Mesendoderm (in vitro differentiated cells): ENCODE measurements at regions not wholly inside any gene's neighbourhood (a gene's known extent, or its start where the extent isn't known, plus 50 kb on each side); places are given as distances from the start of the nearest gene placed in this dataset.
"Not testable (repeated sequence)": the region's sequence is repeated elsewhere in the genome, so short reads cannot be mapped to it uniquely, and the experiment has no call there.

Experiments
- DNase-seq: peaks from one replicate; pipeline ENCODE4 v3.0.0; 2013
- H2AK5ac ChIP-seq: 2 replicates; pipeline ENCODE4 v1.6.1; 2013; ENCODE audit warnings: low read length, inconsistent platforms
- H2BK120ac ChIP-seq: 2 replicates; pipeline ENCODE4 v1.6.1; 2013; ENCODE audit warnings: low read depth, mild to moderate bottlenecking, low read length, moderate library complexity, mixed read lengths
- H2BK15ac ChIP-seq: replicated peaks from 2 replicates; pipeline ENCODE4 v1.6.1; 2013; ENCODE audit warnings: low read depth, mild to moderate bottlenecking, moderate library complexity
- H2BK5ac ChIP-seq: 2 replicates; pipeline ENCODE4 v1.6.1; 2013; ENCODE audit warnings: low read length, inconsistent platforms
- H3K18ac ChIP-seq: 2 replicates; pipeline ENCODE4 v1.6.1; 2013; ENCODE audit warnings: mild to moderate bottlenecking, low read length, mixed read lengths
- H3K23ac ChIP-seq: one replicate; pipeline ENCODE4 v1.6.1; 2013; ENCODE audit warnings: low read length
- H3K27ac ChIP-seq: 2 replicates; pipeline ENCODE4 v1.5.1; 2013; ENCODE audit warnings: low read depth, mild to moderate bottlenecking, inconsistent platforms, low read length, moderate library complexity
- H3K27me3 ChIP-seq: 2 replicates; pipeline ENCODE4 v1.6.1; 2013; ENCODE audit warnings: low read length, control low read depth, mild to moderate bottlenecking, inconsistent platforms; ENCODE audit not compliant: insufficient read depth, poor library complexity
- H3K36me3 ChIP-seq: 2 replicates; pipeline ENCODE4 v1.6.1; 2013; ENCODE audit warnings: low read length, inconsistent platforms; ENCODE audit not compliant: control insufficient read depth, insufficient read depth
- H3K4ac ChIP-seq: one replicate; pipeline ENCODE4 v1.6.1; 2013; ENCODE audit warnings: low read depth, mild to moderate bottlenecking, low read length, moderate library complexity
- H3K4me1 ChIP-seq: 2 replicates; pipeline ENCODE4 v1.6.1; 2013; ENCODE audit warnings: low read depth, low read length, inconsistent platforms; ENCODE audit not compliant: control insufficient read depth
- H3K4me2 ChIP-seq: 2 replicates; pipeline ENCODE4 v1.6.1; 2013; ENCODE audit warnings: low read length
- H3K4me3 ChIP-seq: 2 replicates; pipeline ENCODE4 v1.5.1; 2013; ENCODE audit warnings: mild to moderate bottlenecking, low read length
- H3K56ac ChIP-seq: one replicate; pipeline ENCODE4 v1.6.1; 2013; ENCODE audit warnings: low read length
- H3K79me1 ChIP-seq: 2 replicates; pipeline ENCODE4 v1.6.1; 2013; ENCODE audit warnings: low read length, inconsistent platforms
- H3K79me2 ChIP-seq: 2 replicates; pipeline ENCODE4 v1.6.1; 2013; ENCODE audit warnings: mild to moderate bottlenecking, low read length; ENCODE audit not compliant: control insufficient read depth, insufficient read depth
- H3K9ac ChIP-seq: 2 replicates; pipeline ENCODE4 v1.6.1; 2013; ENCODE audit warnings: low read length, inconsistent platforms
- H4K5ac ChIP-seq: one replicate; pipeline ENCODE4 v1.6.1; 2013; ENCODE audit warnings: low read length
- H4K8ac ChIP-seq: one replicate; pipeline ENCODE4 v1.6.1; 2013; ENCODE audit warnings: low read depth, mild to moderate bottlenecking, control low read depth, low read length, moderate library complexity
- WGBS: extraction: QIAGEN DNeasy Blood & Tissue Kit; methylation state at CpG from one replicate; pipeline ENCODE4 v1.1.7; 2013; ENCODE audit warnings: low lambda C conversion rate, missing lambda C conversion rate; ENCODE audit not compliant: insufficient coverage; ENCODE audit errors: extremely low coverage; 5-methylcytosine and 5-hydroxymethylcytosine counted together

DNA sequence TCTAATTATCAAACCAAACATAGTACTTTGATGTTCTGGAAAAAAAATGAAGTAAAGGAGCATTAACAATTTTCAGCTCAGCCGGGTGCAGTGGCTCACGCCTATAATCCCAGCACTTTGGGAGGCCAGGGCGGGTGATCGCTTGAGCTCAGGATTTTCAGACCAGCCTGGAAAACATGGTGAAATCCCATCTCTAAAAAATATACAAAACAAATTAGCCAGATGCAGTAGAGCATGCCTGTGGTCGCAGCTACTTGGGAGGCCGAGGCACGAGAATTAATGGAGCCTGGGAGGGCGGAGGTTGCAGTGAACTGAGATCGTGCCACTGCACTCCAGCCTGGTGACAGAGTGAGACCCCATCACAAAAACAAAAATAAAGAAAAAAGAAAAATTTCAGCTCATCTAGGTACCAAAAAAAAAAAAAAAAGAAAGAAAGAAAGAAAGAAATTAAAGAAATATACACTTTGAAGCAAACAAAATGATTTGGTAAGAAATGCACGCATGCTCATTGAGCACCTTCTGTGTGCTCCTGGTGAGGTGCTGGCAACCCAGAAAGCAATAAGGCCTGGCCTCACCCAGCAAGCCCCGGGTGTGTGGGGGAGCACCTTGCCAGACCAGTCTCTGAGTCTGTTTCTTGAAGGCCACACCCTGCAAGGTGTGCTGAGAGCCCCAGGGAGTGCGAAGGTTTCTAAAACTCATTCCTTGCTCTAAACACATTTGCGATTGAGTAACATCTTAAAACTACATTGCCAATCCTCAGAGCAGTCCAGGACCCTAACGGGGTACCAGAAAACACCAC lies 133.5 kb downstream of the TFCP2L1 start:
- no peak for DNase-seq
- WGBS, result no CpG with 5 or more reads among the region's 14 CpGs
- no peak overlapping the region for H4K8ac ChIP-seq

DNA sequence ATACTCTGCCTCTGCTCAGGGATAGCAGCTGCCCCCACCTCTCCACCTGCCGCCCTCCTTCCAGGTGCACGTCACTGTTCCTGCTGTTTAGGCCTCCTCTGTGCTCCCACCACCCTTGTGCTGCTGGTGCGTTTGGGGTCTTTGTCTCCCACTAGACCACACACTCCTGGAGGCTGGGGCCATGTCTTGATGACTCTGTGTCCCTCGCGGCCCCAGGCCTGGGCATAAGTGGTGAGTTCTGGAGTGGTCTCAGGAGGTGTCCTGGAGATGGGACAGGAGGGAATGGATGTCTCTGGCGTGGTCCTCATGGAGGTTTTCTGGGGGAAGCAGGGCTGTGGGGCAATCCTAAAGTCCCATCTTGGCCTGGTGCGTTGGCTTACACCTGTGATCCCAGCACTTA lies 132.1 kb downstream of the TFCP2L1 start:
- WGBS, result no CpG with 5 or more reads among the region's 7 CpGs

More for the DNA sequence above, 133.5 kb downstream of the TFCP2L1 start:
- no peak overlapping the region for H3K27ac ChIP-seq
- H2BK15ac ChIP-seq, result no peak overlapping the region
- H3K79me2 ChIP-seq, result no peaks in the 10 kb centered on the region
- H3K4me3 ChIP-seq, result no peak overlapping the region
- H4K5ac ChIP-seq, result no peak overlapping the region
- H3K4me2 ChIP-seq, result no peak overlapping the region
- H3K4me1 ChIP-seq, result no peaks in the 10 kb centered on the region
- no peak overlapping the region for H2AK5ac ChIP-seq
- H3K36me3 ChIP-seq, result no peaks in the 10 kb centered on the region
- no peak overlapping the region for H2BK5ac ChIP-seq
- H3K56ac ChIP-seq, result no peak overlapping the region
- H3K23ac ChIP-seq, result no peak overlapping the region
- H3K79me1 ChIP-seq, result no peaks in the 10 kb centered on the region
- no peaks in the 10 kb centered on the region for H3K27me3 ChIP-seq
- H2BK120ac ChIP-seq, result no peak overlapping the region
- no peak overlapping the region for H3K4ac ChIP-seq
- no peak overlapping the region for H3K18ac ChIP-seq
- H3K9ac ChIP-seq, result no peak overlapping the region

DNA sequence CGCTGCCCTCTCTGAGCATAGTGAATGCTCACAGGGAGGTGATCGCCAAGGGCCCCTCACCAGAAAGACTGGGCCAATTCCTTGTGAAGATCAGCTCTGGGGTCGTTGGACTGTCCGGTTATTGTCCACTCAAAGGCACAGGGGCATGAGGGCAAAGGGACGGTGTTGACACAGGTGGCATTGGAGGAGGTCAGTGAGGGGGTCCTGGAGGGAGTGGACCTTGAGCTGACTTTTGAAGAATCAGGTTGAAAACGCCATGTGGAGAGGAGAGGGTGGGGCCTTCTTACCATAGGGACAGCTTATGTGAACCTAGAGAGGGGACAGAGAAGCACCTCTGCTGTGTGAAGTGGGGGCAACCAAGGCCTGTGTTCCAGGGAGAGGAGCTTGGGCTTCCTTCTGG lies 131.5 kb downstream of the TFCP2L1 start:
- Histone ChIP-seq H4K8ac (no peak overlapping the region), H3K56ac (no peak overlapping the region), H3K36me3 (no peaks in the 10 kb centered on the region), H3K27ac (no peak overlapping the region), H3K4me1 (no peaks in the 10 kb centered on the region), H2BK120ac (no peak overlapping the region), H3K9ac (no peak overlapping the region), H3K18ac (no peak overlapping the region), H3K79me2 (no peaks in the 10 kb centered on the region), H3K4me3 (no peak overlapping the region), H3K27me3 (no peaks in the 10 kb centered on the region), H2BK15ac (no peak overlapping the region), H3K4ac (no peak overlapping the region), H3K23ac (no peak overlapping the region), H4K5ac (no peak overlapping the region), H3K79me1 (no peaks in the 10 kb centered on the region), H2BK5ac (no peak overlapping the region), H2AK5ac (no peak overlapping the region), H3K4me2 (no peak overlapping the region)
- WGBS, result no CpG with 5 or more reads among the region's 6 CpGs
- no peak for DNase-seq

More for the DNA sequence above, 132.1 kb downstream of the TFCP2L1 start:
- no peak for DNase-seq
- Histone ChIP-seq H2AK5ac (no peak overlapping the region), H3K4ac (no peak overlapping the region), H3K9ac (no peak overlapping the region), H2BK15ac (no peak overlapping the region), H2BK120ac (no peak overlapping the region), H3K27me3 (no peaks in the 10 kb centered on the region), H3K4me2 (no peak overlapping the region), H4K5ac (no peak overlapping the region), H4K8ac (no peak overlapping the region), H3K18ac (no peak overlapping the region), H3K36me3 (no peaks in the 10 kb centered on the region), H3K79me2 (no peaks in the 10 kb centered on the region), H3K27ac (no peak overlapping the region), H3K79me1 (no peaks in the 10 kb centered on the region), H3K56ac (no peak overlapping the region), H3K4me3 (no peak overlapping the region), H3K4me1 (no peaks in the 10 kb centered on the region), H3K23ac (no peak overlapping the region), H2BK5ac (no peak overlapping the region)

DNA sequence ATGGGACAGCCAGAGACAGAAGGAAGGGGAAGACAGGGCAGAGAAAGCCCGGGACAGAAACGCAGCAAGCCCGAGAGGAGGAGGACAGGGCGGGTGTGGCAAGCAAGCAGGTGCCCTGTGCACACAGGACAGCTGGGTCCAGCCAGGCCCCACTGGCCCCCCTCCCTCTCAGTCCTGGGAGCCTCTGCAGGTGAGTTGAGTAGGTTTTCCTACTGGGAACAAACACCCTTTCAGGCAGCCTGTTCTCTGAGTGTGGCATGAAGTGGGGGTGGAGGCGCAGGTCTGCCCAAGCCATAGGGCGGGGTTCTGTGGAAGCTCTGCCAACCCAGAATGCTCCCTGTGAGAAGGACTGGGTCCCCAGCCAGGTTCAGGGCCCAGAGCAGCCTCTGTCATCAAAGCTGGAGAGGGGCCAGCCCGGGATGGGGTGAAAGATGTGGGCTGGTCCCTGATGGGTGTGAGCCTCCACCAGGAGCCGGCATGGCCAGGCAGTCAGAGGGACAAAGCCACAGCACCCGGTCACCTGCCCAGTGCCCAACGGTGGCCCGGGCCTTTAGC lies 129.4 kb downstream of the TFCP2L1 start:
- no CpG with 5 or more reads among the region's 11 CpGs for WGBS
- Histone ChIP-seq H2BK15ac (no peak overlapping the region), H3K79me1 (no peaks in the 10 kb centered on the region), H3K27ac (no peak overlapping the region), H2BK120ac (no peak overlapping the region), H3K4me2 (no peak overlapping the region), H3K23ac (no peak overlapping the region), H3K4me3 (no peak overlapping the region), H3K27me3 (no peaks in the 10 kb centered on the region), H4K5ac (no peak overlapping the region), H2BK5ac (no peak overlapping the region), H3K18ac (no peak overlapping the region), H3K36me3 (no peaks in the 10 kb centered on the region), H3K79me2 (no peaks in the 10 kb centered on the region), H3K9ac (no peak overlapping the region), H3K56ac (no peak overlapping the region), H3K4ac (no peak overlapping the region), H4K8ac (no peak overlapping the region), H3K4me1 (no peaks in the 10 kb centered on the region), H2AK5ac (no peak overlapping the region)
- DNase-seq, result no peak

DNA sequence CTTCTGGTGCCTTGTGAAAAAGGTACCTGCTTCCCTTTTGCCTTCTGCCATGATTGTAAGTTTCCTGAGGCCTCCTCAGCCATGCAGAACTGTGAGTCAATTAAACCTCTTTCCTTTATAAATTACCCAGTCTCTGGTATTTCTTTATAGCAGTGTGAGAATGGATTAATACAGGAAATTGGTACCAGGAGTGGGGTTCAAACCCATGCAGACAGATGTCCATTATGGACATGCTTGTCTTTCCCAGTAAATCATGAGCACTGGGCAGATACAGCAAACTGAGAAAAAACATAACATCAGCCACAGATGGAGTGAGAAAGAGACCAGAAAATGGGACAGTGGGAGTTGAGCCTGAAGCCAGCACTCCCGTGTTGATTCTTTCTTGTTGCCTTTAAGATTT lies 127.5 kb downstream of the TFCP2L1 start:
- H3K4me3 ChIP-seq, H4K5ac ChIP-seq, H2AK5ac ChIP-seq, H4K8ac ChIP-seq, H3K4me1 ChIP-seq, H3K36me3 ChIP-seq, DNase-seq, H3K56ac ChIP-seq, H2BK5ac ChIP-seq, H3K4me2 ChIP-seq, H3K4ac ChIP-seq, H2BK120ac ChIP-seq, H3K79me1 ChIP-seq, H3K27me3 ChIP-seq, H3K18ac ChIP-seq, H2BK15ac ChIP-seq, H3K79me2 ChIP-seq, H3K9ac ChIP-seq, H3K23ac ChIP-seq, H3K27ac ChIP-seq: not testable (repeated sequence)
- WGBS, result no CpG with 5 or more reads among the region's 1 CpG
